Lower leg skin (tissue), 3 donors: ENCODE measurements at regions not wholly inside any gene's neighbourhood (a gene's known extent, or its start where the extent isn't known, plus 50 kb on each side); places are given as distances from the start of the nearest gene placed in this dataset.

Experiments
- POLR2A ChIP-seq, 2 donors: fragments of 450-650 bp; IDR thresholded peaks; one replicate each; pipeline ENCODE4 v1.6.1; 2016 to 2017; ENCODE audit warnings: antibody characterized with exemption in 2 of 2, mild to moderate bottlenecking in 1 of 2, moderate library complexity in 1 of 2
- TF ChIP-seq, protein P1 (sequence below), 3 donors: fragments of 450-650 bp; IDR thresholded peaks; one replicate each; pipeline ENCODE4 v1.5.1; 2016; ENCODE audit warnings: antibody characterized with exemption in 3 of 3, mild to moderate bottlenecking in 3 of 3, moderate library complexity in 2 of 3

DNA sequence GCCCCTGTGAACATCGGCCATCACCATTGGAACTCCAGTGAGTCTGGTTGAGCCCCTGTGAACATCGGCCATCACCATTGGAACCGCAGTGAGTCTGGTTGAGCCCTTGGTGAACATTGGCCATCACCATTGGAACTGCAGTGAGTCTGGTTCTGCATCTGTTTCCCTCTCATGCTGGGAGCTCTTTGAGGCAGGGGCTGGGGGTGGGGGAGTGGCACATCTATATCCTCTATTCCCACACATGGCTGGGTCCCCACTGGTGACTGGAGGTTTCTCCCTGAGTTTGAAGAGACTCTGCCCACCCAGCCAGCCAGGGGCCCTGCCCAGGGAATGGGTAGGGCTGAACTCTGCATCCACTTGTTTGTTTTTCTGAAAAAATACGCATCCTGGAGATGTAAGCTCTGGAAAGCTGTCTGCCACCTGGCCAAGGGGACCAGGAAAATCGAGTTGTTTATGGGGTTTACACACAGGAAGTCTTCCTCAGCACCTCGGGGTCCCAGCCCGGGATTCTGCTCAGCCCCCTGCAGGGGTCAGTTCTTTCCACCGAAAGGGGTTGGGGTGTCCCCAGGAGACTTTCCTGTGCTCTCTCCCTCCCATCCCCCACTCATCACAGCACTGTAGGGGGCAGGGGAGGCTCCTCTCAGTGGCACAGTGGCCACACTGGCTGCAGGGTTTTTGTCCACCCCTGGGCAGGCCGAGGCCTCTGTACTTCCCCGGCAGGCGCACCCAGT is 170.5 kb upstream of the GSC start:
- TF ChIP-seq POLR2A (IDR thresholded peaks at IDR 0.05) = no peak
- TF ChIP-seq, protein P1, sequence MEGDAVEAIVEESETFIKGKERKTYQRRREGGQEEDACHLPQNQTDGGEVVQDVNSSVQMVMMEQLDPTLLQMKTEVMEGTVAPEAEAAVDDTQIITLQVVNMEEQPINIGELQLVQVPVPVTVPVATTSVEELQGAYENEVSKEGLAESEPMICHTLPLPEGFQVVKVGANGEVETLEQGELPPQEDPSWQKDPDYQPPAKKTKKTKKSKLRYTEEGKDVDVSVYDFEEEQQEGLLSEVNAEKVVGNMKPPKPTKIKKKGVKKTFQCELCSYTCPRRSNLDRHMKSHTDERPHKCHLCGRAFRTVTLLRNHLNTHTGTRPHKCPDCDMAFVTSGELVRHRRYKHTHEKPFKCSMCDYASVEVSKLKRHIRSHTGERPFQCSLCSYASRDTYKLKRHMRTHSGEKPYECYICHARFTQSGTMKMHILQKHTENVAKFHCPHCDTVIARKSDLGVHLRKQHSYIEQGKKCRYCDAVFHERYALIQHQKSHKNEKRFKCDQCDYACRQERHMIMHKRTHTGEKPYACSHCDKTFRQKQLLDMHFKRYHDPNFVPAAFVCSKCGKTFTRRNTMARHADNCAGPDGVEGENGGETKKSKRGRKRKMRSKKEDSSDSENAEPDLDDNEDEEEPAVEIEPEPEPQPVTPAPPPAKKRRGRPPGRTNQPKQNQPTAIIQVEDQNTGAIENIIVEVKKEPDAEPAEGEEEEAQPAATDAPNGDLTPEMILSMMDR (IDR thresholded peaks at IDR 0.05) = no peak
